ENCODE measurements at regions not wholly inside any gene's neighbourhood (a gene's known extent, or its start where the extent isn't known, plus 50 kb on each side); places are given as distances from the start of the nearest gene placed in this dataset.

DNA sequence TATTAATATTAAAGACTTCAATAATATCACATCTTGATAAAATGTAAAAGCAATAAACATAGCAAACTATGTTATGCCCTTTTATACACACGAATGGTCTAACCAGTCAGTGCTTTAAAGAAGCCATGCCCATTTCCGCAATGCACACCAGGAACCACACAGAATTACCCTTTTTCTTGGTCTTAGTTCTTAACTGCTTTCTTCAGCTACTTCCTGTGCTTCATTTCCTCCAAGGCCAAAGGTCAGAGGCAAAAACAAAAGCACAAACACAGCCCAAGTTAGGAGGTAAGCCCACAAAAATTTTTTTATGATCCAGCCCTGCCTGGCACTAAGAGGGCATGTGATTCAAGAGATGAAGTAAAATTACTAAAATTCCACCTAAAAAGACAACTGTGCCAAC, 267.2 kb downstream of the FBXO15 start:
- Histone ChIP-seq H3K4me1 (peaks cover 8% of the 10 kb centered on the region), H3K27me3 (no peaks in the 10 kb centered on the region), H4K20me1 (no peaks in the 10 kb centered on the region), H3K9ac (no peak overlapping the region), H3K27ac (no peak overlapping the region), H3K9me3 (no peaks in the 10 kb centered on the region; the same call in 1 of the 2 replicates), H3K4me2 (no peak overlapping the region), H3K36me3 (no peaks in the 10 kb centered on the region), H3K4me3 (no peak overlapping the region)
- TF ChIP-seq Cebpa-rat (IDR thresholded peaks at IDR 0.05): no peak

DNA sequence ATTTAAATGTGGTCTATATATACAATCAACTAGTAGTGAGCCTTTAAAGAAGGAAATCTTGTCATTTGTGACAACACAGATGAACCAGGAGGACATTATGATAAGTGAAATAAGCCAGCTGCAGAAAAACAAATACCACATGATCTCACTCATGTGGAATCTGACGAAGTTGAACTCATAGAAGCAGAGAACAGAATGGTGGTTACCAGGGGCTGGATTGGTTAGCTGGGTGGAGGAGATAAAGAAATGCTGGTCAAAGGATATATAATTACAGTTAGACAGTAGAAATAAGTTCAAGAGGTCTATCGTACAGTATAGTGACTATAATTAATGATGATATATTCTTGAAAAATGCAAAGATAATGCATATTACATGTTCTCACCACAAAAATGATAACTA, 267.9 kb downstream of the FBXO15 start:
- H3K27me3 ChIP-seq: no peaks in the 10 kb centered on the region
- H3K4me3 ChIP-seq: no peak overlapping the region

GRCh38 chr18:73879328-73879727, 268.3 kb downstream of the FBXO15 start:
- H4K20me1 ChIP-seq: no peaks in the 10 kb centered on the region
- peaks cover 8% of the 10 kb centered on the region for H3K4me1 ChIP-seq
- no peak overlapping the region for H3K4me2 ChIP-seq
- no peak overlapping the region for H3K27ac ChIP-seq
- H3K9ac ChIP-seq: no peak overlapping the region
- H3K4me3 ChIP-seq: no peak overlapping the region
- TF ChIP-seq Cebpa-rat (IDR thresholded peaks at IDR 0.05): no peak
- H3K36me3 ChIP-seq: no peaks in the 10 kb centered on the region
- H3K27me3 ChIP-seq: no peaks in the 10 kb centered on the region
- no peaks in the 10 kb centered on the region; the same call in 1 of the 2 replicates for H3K9me3 ChIP-seq

More for the DNA sequence above, 267.9 kb downstream of the FBXO15 start:
- no peak for TF ChIP-seq Cebpa-rat (IDR thresholded peaks at IDR 0.05)
- H3K36me3 ChIP-seq: no peaks in the 10 kb centered on the region
- no peaks in the 10 kb centered on the region for H4K20me1 ChIP-seq
- no peak overlapping the region for H3K9ac ChIP-seq
- H3K27ac ChIP-seq: no peak overlapping the region
- peaks cover 8% of the 10 kb centered on the region for H3K4me1 ChIP-seq
- no peak overlapping the region for H3K4me2 ChIP-seq
- no peaks in the 10 kb centered on the region; the same call in 1 of the 2 replicates for H3K9me3 ChIP-seq

GRCh38 chr18:73869182-73869581, 278.5 kb downstream of the FBXO15 start:
- no peak overlapping the region for H3K4me3 ChIP-seq
- no peaks in the 10 kb centered on the region for H3K4me1 ChIP-seq
- no peaks in the 10 kb centered on the region for H3K9me3 ChIP-seq
- H3K9ac ChIP-seq: no peak overlapping the region
- H3K27ac ChIP-seq: no peak overlapping the region
- no peak for TF ChIP-seq Cebpa-rat (IDR thresholded peaks at IDR 0.05)
- H3K4me2 ChIP-seq: no peak overlapping the region
- no peaks in the 10 kb centered on the region for H3K36me3 ChIP-seq
- no peaks in the 10 kb centered on the region for H4K20me1 ChIP-seq
- H3K27me3 ChIP-seq: no peaks in the 10 kb centered on the region

DNA sequence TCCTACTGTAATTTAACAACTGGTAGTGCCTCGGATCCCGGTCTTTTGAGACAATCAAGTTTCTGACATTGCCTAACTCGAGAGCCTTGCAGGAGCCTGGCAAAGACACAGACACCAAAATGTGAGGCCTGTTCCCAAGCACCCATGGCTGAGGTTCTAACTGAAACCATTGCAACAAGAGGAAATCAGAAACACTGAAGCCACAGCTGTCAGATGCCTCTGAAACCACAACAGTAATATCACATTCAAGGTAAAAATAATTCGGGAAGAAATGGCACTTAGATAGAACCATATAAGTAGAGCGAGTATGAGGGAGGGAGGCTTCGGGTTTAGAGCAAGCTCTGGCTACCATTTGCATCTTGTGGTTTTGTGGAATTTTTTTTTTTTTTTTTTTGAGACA, 285.9 kb downstream of the FBXO15 start:
- H3K4me1 ChIP-seq: peaks cover 28% of the 10 kb centered on the region
- H3K4me3 ChIP-seq: no peak overlapping the region
- H3K9ac ChIP-seq: no peak overlapping the region
- no peak for TF ChIP-seq Cebpa-rat (IDR thresholded peaks at IDR 0.05)
- no peaks in the 10 kb centered on the region for H3K27me3 ChIP-seq
- H3K36me3 ChIP-seq: no peaks in the 10 kb centered on the region
- H3K9me3 ChIP-seq: no peaks in the 10 kb centered on the region
- H3K4me2 ChIP-seq: peak overlapping the region; percentile 70
- H3K27ac ChIP-seq: peak overlapping the region; percentile 70
- no peaks in the 10 kb centered on the region for H4K20me1 ChIP-seq

GRCh38 chr18:73859837-73860397, 287.7 kb downstream of the FBXO15 start:
- H3K9ac ChIP-seq: no peak overlapping the region
- H3K36me3 ChIP-seq: no peaks in the 10 kb centered on the region
- H3K9me3 ChIP-seq: no peaks in the 10 kb centered on the region; the same call in 1 of the 2 replicates
- no peaks in the 10 kb centered on the region for H4K20me1 ChIP-seq
- H3K27me3 ChIP-seq: no peaks in the 10 kb centered on the region
- no peak overlapping the region for H3K4me3 ChIP-seq
- H3K4me1 ChIP-seq: peaks cover 28% of the 10 kb centered on the region
- no peak overlapping the region for H3K4me2 ChIP-seq
- no peak overlapping the region for H3K27ac ChIP-seq
- TF ChIP-seq Cebpa-rat (IDR thresholded peaks at IDR 0.05): no peak

GRCh38 chr18:73852789-73853549, 294.7 kb downstream of the FBXO15 start:
- Histone ChIP-seq H3K9ac (no peak overlapping the region), H3K4me2 (peak overlapping the region; percentile 37), H3K27me3 (no peaks in the 10 kb centered on the region), H3K27ac (no peak overlapping the region), H3K4me3 (no peak overlapping the region), H3K36me3 (no peaks in the 10 kb centered on the region), H3K4me1 (peaks cover 17% of the 10 kb centered on the region), H3K9me3 (no peaks in the 10 kb centered on the region; the same call in 1 of the 2 replicates), H4K20me1 (no peaks in the 10 kb centered on the region)
- no peak for TF ChIP-seq Cebpa-rat (IDR thresholded peaks at IDR 0.05)

- no peak overlapping the region for H3K9ac ChIP-seq
- TF ChIP-seq Cebpa-rat (IDR thresholded peaks at IDR 0.05): no peak
- no peaks in the 10 kb centered on the region for H4K20me1 ChIP-seq
Measured at GRCh38 chr18:73850782-73851181, 296.9 kb downstream of the FBXO15 start.

DNA sequence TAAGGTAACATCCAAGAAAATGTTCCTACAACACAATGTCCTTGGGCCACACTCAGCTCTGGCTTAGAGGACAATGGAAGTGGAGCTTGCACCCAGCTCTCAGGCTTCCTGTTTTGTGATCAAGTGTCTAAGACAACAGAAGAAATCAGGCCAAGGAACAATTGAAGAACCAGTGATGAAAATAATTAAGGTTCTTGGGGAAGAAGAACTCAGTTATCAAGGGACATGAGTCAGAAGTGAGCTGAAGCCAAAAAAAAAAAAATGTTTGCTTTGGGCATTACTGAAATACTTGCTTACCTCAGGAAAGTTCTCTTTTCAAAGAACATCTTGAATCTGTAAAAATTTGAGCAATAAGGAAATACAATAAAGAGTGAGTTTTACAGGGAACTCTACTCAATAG, 299.0 kb downstream of the FBXO15 start:
- Histone ChIP-seq H3K27ac (no peak overlapping the region), H3K9me3 (no peaks in the 10 kb centered on the region), H3K4me3 (no peak overlapping the region), H3K36me3 (no peaks in the 10 kb centered on the region), H3K4me2 (no peak overlapping the region), H4K20me1 (no peaks in the 10 kb centered on the region), H3K4me1 (peaks cover 15% of the 10 kb centered on the region), H3K27me3 (no peaks in the 10 kb centered on the region), H3K9ac (no peak overlapping the region)
- TF ChIP-seq Cebpa-rat (IDR thresholded peaks at IDR 0.05): no peak

More at GRCh38 chr18:73850782-73851181, 296.9 kb downstream of the FBXO15 start:
- Histone ChIP-seq H3K36me3 (no peaks in the 10 kb centered on the region), H3K27me3 (no peaks in the 10 kb centered on the region), H3K4me1 (peaks cover 17% of the 10 kb centered on the region), H3K4me2 (no peak overlapping the region), H3K9me3 (no peaks in the 10 kb centered on the region; the same call in 1 of the 2 replicates), H3K4me3 (no peak overlapping the region), H3K27ac (no peak overlapping the region)

DNA sequence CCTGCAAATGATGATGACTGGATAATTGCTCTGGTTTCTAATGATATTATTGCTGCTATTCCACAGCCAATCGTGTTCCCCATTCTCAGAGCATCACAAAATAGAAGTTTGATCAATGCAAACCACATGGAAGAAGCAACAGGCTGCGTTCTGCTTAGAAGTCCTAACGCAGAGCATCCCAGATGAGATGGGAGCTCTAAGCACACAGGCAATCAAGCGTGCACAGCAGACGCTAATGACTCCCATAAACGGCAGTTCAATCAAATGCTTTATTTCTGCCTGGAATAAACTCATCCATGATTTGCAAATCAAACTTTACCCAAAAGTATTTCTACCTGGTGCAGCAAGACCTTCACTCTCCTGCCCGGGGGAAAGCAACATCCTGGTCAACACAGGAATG, 304.2 kb downstream of the FBXO15 start:
- no peaks in the 10 kb centered on the region for H3K9me3 ChIP-seq
- no peaks in the 10 kb centered on the region for H3K27me3 ChIP-seq
- H3K27ac ChIP-seq: no peak overlapping the region
- H3K36me3 ChIP-seq: no peaks in the 10 kb centered on the region
- H3K4me3 ChIP-seq: no peak overlapping the region
- no peaks in the 10 kb centered on the region for H4K20me1 ChIP-seq
- no peak overlapping the region for H3K4me2 ChIP-seq
- 0 out of 2 replicates have a peak, but pooled peaks cover 5% of the 10 kb centered on the region for H3K4me1 ChIP-seq
- TF ChIP-seq Cebpa-rat (IDR thresholded peaks at IDR 0.05): no peak
- no peak overlapping the region for H3K9ac ChIP-seq
